Peyer's patch (tissue), 4 donors: ENCODE measurements at regions not wholly inside any gene's neighbourhood (a gene's known extent, or its start where the extent isn't known, plus 50 kb on each side); places are given as distances from the start of the nearest gene placed in this dataset.
"Not testable (repeated sequence)": the region's sequence is repeated elsewhere in the genome, so short reads cannot be mapped to it uniquely, and the experiment has no call there.

Source experiments
- DNase-seq, 3 donors: peaks; one replicate each; pipeline ENCODE4 v3.0.0-alpha.2; 2017 to 2019
- H3K27ac ChIP-seq, 4 donors: fragments of 200-600 bp; sonication (generic); one replicate each; pipeline ENCODE4 v1.5.1; 2016 to 2019
- H3K27me3 ChIP-seq, 2 donors: fragments of 200-600 bp; sonication (generic); one replicate each; pipeline ENCODE4 v1.5.1; 2019
- H3K36me3 ChIP-seq, 3 donors: fragments of 200-600 bp; sonication (generic); one replicate each; pipeline ENCODE4 v1.5.1; 2016 to 2019
- H3K4me1 ChIP-seq, 4 donors: fragments of 200-600 bp; sonication (generic); one replicate each; pipeline ENCODE4 v1.5.1; 2016 to 2019
- H3K4me3 ChIP-seq, 4 donors: fragments of 200-600 bp; sonication (generic); 1 replicate in 3 of 4; 2 replicates in 1 of 4; pipeline ENCODE4 v1.5.1; 2016 to 2019; ENCODE audit warnings: mild to moderate bottlenecking in 1 of 4
- H3K9me3 ChIP-seq, 4 donors: fragments of 200-600 bp; sonication (generic); one replicate each; pipeline ENCODE4 v1.5.1; 2016 to 2019; ENCODE audit warnings: mild to moderate bottlenecking in 1 of 4
- POLR2A ChIP-seq, 2 donors: fragments of 450-650 bp; IDR thresholded peaks; one replicate each; pipeline ENCODE4 v1.5.1; 2017; ENCODE audit warnings: antibody characterized with exemption in 2 of 2, mild to moderate bottlenecking in 2 of 2, moderate library complexity in 2 of 2
- TF ChIP-seq, protein P1 (sequence below), 6 experiments: fragments of 450-650 bp in 4 of 6; fragments of 200-600 bp in 2 of 6; sonication (generic) in 1 of 6; IDR thresholded peaks; one replicate each; pipeline ENCODE4 v1.5.1; 2017 to 2019; ENCODE audit warnings: antibody characterized with exemption in 6 of 6, mild to moderate bottlenecking in 3 of 6, moderate library complexity in 1 of 6

- no peak for DNase-seq
- no peaks in the 10 kb centered on the region for H3K9me3 ChIP-seq
- no peaks in the 10 kb centered on the region for H3K36me3 ChIP-seq
- H3K27me3 ChIP-seq: no peaks in the 10 kb centered on the region
- no peak overlapping the region for H3K4me3 ChIP-seq
- no peak for TF ChIP-seq POLR2A (IDR thresholded peaks at IDR 0.05)
- TF ChIP-seq, protein P1, sequence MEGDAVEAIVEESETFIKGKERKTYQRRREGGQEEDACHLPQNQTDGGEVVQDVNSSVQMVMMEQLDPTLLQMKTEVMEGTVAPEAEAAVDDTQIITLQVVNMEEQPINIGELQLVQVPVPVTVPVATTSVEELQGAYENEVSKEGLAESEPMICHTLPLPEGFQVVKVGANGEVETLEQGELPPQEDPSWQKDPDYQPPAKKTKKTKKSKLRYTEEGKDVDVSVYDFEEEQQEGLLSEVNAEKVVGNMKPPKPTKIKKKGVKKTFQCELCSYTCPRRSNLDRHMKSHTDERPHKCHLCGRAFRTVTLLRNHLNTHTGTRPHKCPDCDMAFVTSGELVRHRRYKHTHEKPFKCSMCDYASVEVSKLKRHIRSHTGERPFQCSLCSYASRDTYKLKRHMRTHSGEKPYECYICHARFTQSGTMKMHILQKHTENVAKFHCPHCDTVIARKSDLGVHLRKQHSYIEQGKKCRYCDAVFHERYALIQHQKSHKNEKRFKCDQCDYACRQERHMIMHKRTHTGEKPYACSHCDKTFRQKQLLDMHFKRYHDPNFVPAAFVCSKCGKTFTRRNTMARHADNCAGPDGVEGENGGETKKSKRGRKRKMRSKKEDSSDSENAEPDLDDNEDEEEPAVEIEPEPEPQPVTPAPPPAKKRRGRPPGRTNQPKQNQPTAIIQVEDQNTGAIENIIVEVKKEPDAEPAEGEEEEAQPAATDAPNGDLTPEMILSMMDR (IDR thresholded peaks at IDR 0.05): no peak
- no peaks in the 10 kb centered on the region for H3K4me1 ChIP-seq
- no peak overlapping the region for H3K27ac ChIP-seq
Measured at GRCh38 chr13:85141401-85141800, 657.8 kb downstream of the SLITRK6 start.

DNA sequence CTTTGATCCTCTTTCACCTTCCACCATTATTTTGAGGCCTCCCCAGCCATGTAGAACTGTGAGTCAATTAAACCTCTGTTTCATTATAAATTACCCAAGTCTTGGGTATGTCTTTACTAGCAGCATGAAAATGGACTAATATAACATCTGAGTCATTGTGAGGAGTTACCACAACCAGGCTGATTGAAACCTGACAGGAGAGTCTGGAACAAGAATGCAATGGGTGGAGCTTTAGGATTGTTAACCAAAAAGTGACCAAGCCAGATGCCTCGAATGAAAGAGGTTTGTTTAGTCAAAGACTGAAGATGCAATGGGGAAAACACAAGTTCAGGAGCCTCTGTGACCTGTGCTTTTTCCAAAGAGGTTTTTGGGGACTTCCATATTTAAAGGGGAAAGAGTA, 659.0 kb downstream of the SLITRK6 start:
- no peak for DNase-seq
- Histone ChIP-seq H3K4me1 (no peaks in the 10 kb centered on the region), H3K36me3 (no peaks in the 10 kb centered on the region), H3K27ac (no peak overlapping the region), H3K9me3 (no peaks in the 10 kb centered on the region), H3K27me3 (no peaks in the 10 kb centered on the region), H3K4me3 (no peak overlapping the region)
- TF ChIP-seq, protein P1 (IDR thresholded peaks at IDR 0.05): no peak
- no peak for TF ChIP-seq POLR2A (IDR thresholded peaks at IDR 0.05)

- no peak for TF ChIP-seq POLR2A (IDR thresholded peaks at IDR 0.05)
- TF ChIP-seq, protein P1 (IDR thresholded peaks at IDR 0.05): no peak
- H3K27ac ChIP-seq: no peak overlapping the region
Measured at GRCh38 chr13:85137516-85137915, 661.7 kb downstream of the SLITRK6 start.

DNA sequence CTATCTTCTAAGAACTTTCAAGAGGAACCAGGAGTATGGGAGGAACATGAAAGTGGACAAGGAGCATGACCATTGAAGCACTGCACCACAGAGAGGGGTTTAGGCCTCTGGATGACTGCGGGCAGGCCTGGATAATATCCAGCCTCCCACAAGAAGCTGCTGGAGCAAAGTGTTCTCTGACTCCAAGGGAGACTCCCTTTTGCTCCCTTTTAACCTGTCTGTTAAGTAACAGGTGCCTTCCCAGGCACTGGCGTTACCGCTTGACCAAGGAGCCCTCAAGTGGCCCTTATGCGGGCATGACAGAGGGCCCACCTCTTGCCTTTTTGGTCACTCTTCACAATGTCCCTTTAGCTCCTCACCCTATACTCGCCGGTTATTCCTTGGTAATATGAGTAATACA, 666.2 kb downstream of the SLITRK6 start:
- TF ChIP-seq, protein P1 (IDR thresholded peaks at IDR 0.05): no peak
- no peak for TF ChIP-seq POLR2A (IDR thresholded peaks at IDR 0.05)

More at GRCh38 chr13:85137516-85137915, 661.7 kb downstream of the SLITRK6 start:
- no peak for DNase-seq
- no peaks in the 10 kb centered on the region for H3K4me1 ChIP-seq
- no peaks in the 10 kb centered on the region for H3K36me3 ChIP-seq
- H3K4me3 ChIP-seq: no peak overlapping the region
- H3K27me3 ChIP-seq: no peaks in the 10 kb centered on the region
- H3K9me3 ChIP-seq: no peaks in the 10 kb centered on the region

GRCh38 chr13:85123501-85123900, 675.7 kb downstream of the SLITRK6 start:
- not testable (repeated sequence) for H3K4me1 ChIP-seq, H3K27ac ChIP-seq, H3K36me3 ChIP-seq, H3K27me3 ChIP-seq, DNase-seq, H3K4me3 ChIP-seq, H3K9me3 ChIP-seq

More for the DNA sequence above, 666.2 kb downstream of the SLITRK6 start:
- no peak overlapping the region for H3K27ac ChIP-seq
- no peak for DNase-seq
- H3K4me1 ChIP-seq: no peaks in the 10 kb centered on the region
- no peaks in the 10 kb centered on the region for H3K9me3 ChIP-seq
- no peaks in the 10 kb centered on the region for H3K36me3 ChIP-seq
- H3K4me3 ChIP-seq: no peak overlapping the region
- no peaks in the 10 kb centered on the region for H3K27me3 ChIP-seq

DNA sequence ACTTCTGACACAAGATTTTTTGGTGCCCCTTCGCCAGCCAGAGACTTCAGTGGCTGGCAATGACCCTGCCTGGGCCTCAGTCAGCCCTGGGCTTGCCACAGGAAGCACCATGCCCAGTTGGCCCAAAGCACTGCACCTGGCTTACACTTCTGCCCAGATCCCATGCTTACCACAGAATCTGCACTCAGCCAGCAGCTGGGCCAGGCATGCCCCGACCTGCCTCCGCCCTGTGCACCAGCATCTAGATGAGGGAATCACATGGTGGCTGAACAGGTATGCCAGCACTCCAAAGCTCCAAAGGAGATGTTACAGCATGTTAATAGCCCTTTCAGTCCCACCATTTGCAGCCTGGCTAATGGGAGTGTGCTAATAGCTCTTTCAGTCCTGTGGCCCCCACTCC, 690.9 kb downstream of the SLITRK6 start:
- no peak for TF ChIP-seq POLR2A (IDR thresholded peaks at IDR 0.05)
- TF ChIP-seq, protein P1 (IDR thresholded peaks at IDR 0.05): no peak
- H3K4me3 ChIP-seq: no peak overlapping the region
- H3K9me3 ChIP-seq: no peaks in the 10 kb centered on the region
- DNase-seq: no peak
- H3K27ac ChIP-seq: no peak overlapping the region
- H3K36me3 ChIP-seq: no peaks in the 10 kb centered on the region
- no peaks in the 10 kb centered on the region for H3K27me3 ChIP-seq
- no peaks in the 10 kb centered on the region for H3K4me1 ChIP-seq
